Choroid plexus epithelial cell (primary cell): ENCODE measurements at regions not wholly inside any gene's neighbourhood (a gene's known extent, or its start where the extent isn't known, plus 50 kb on each side); places are given as distances from the start of the nearest gene placed in this dataset.
A peak's percentile ranks its signal among the peaks of the same experiment; 100 is the strongest.

Experiments used
- DNase-seq: peaks from one replicate; pipeline ENCODE4 v3.0.0-alpha.2; 2010; ENCODE audit warnings: low read depth
- H3K4me3 ChIP-seq: 2 replicates; pipeline ENCODE4 v1.5.1; 2011; ENCODE audit warnings: low read depth, mild to moderate bottlenecking, control low read depth, low read length, moderate library complexity
- CTCF ChIP-seq: conservative IDR thresholded peaks from 2 replicates; pipeline ENCODE4 v1.5.1; 2011; ENCODE audit warnings: low read depth, mild to moderate bottlenecking, control low read depth, inconsistent platforms, low read length, moderate library complexity

GRCh38 chr4:181677201-181677600 lies 566.0 kb upstream of the TENM3 start:
- H3K4me3 ChIP-seq, result no peak overlapping the region
- no peak for DNase-seq
- TF ChIP-seq CTCF, result no peak

- no peak for TF ChIP-seq CTCF
- no peak for DNase-seq
- no peak overlapping the region for H3K4me3 ChIP-seq
Measured at GRCh38 chr4:181677621-181678020, 565.6 kb upstream of the TENM3 start.

GRCh38 chr4:181679754-181680153 lies 563.4 kb upstream of the TENM3 start:
- no peak for TF ChIP-seq CTCF
- no peak overlapping the region for H3K4me3 ChIP-seq
- no peak for DNase-seq

GRCh38 chr4:181682367-181683047 lies 560.7 kb upstream of the TENM3 start:
- H3K4me3 ChIP-seq, result no peak overlapping the region
- no peak for DNase-seq
- no peak for TF ChIP-seq CTCF

- peak; percentile 91 for DNase-seq
- H3K4me3 ChIP-seq, result no peak overlapping the region
- TF ChIP-seq CTCF, result no peak
Measured at GRCh38 chr4:181684310-181684709, 558.9 kb upstream of the TENM3 start.

GRCh38 chr4:181685461-181685860 lies 557.7 kb upstream of the TENM3 start:
- DNase-seq, result peak; percentile 51
- no peak for TF ChIP-seq CTCF
- H3K4me3 ChIP-seq, result no peak overlapping the region

GRCh38 chr4:181685911-181686310 lies 557.3 kb upstream of the TENM3 start:
- TF ChIP-seq CTCF, result no peak
- DNase-seq, result peak; percentile 90
- no peak overlapping the region for H3K4me3 ChIP-seq
